Esophagus muscularis mucosa (tissue), 3 donors: ENCODE measurements at regions not wholly inside any gene's neighbourhood (a gene's known extent, or its start where the extent isn't known, plus 50 kb on each side); places are given as distances from the start of the nearest gene placed in this dataset.

ENCODE experiments used
- POLR2A ChIP-seq: fragments of 450-650 bp; IDR thresholded peaks from one replicate; pipeline ENCODE4 v1.6.1; 2017; ENCODE audit warnings: antibody characterized with exemption, moderate library complexity, mild to moderate bottlenecking, low read depth
- POLR2AphosphoS5 ChIP-seq, 2 donors: sonication (generic); formaldehyde crosslinking; IDR thresholded peaks; one replicate each; pipeline ENCODE4 v1.6.1; 2017; ENCODE audit warnings: antibody characterized with exemption in 2 of 2
- TF ChIP-seq, protein P1 (sequence below), 3 experiments: fragments of 200-600 bp in 2 of 3; fragments of 450-650 bp in 1 of 3; sonication (generic) in 2 of 3; IDR thresholded peaks; one replicate each; pipeline ENCODE4 v1.5.1; 2017 to 2019; ENCODE audit warnings: antibody characterized with exemption in 3 of 3, mild to moderate bottlenecking in 2 of 3, moderate library complexity in 1 of 3

GRCh38 chr2:41924024-41924423, 123.8 kb upstream of the PKDCC start:
- TF ChIP-seq POLR2AphosphoS5 (IDR thresholded peaks at IDR 0.05) (no peak), POLR2A (no peak)
- TF ChIP-seq, protein P1, sequence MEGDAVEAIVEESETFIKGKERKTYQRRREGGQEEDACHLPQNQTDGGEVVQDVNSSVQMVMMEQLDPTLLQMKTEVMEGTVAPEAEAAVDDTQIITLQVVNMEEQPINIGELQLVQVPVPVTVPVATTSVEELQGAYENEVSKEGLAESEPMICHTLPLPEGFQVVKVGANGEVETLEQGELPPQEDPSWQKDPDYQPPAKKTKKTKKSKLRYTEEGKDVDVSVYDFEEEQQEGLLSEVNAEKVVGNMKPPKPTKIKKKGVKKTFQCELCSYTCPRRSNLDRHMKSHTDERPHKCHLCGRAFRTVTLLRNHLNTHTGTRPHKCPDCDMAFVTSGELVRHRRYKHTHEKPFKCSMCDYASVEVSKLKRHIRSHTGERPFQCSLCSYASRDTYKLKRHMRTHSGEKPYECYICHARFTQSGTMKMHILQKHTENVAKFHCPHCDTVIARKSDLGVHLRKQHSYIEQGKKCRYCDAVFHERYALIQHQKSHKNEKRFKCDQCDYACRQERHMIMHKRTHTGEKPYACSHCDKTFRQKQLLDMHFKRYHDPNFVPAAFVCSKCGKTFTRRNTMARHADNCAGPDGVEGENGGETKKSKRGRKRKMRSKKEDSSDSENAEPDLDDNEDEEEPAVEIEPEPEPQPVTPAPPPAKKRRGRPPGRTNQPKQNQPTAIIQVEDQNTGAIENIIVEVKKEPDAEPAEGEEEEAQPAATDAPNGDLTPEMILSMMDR (IDR thresholded peaks at IDR 0.05): no peak
